HG02571 (cell line): ENCODE measurements at regions not wholly inside any gene's neighbourhood (a gene's known extent, or its start where the extent isn't known, plus 50 kb on each side); places are given as distances from the start of the nearest gene placed in this dataset.
"Not testable (repeated sequence)": the region's sequence is repeated elsewhere in the genome, so short reads cannot be mapped to it uniquely, and the experiment has no call there.

Experiments used
- ATAC-seq: cut with Tn5 transposase; IDR thresholded peaks from one replicate; pipeline ENCODE4 v1.9.1; 2021; ENCODE audit warnings: mild to moderate bottlenecking, moderate library complexity; ENCODE audit not compliant: unreplicated experiment

DNA sequence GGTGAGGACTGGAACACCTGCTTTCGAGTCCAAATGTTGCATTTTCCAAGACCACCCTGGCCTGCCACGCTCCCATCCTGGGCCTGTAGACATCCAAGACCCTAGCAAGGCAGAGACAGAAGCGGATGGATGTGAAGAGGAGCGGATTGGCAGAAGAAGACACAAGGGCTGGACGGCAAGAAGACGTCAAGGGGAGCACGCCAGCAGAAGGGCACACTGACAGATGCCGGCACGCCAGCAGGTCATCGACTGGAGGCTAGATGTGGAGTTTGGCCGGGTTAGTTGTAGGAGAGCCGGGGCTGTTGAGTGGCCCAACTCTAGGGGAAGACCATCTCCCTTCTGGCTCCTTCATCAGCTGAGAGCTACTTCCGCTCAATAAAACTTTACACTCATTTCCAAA, 251.6 kb downstream of the ZWINT start:
- ATAC-seq = no peak

GRCh38 chr10:56104923-56105322, 256.1 kb downstream of the ZWINT start:
- ATAC-seq = no peak

DNA sequence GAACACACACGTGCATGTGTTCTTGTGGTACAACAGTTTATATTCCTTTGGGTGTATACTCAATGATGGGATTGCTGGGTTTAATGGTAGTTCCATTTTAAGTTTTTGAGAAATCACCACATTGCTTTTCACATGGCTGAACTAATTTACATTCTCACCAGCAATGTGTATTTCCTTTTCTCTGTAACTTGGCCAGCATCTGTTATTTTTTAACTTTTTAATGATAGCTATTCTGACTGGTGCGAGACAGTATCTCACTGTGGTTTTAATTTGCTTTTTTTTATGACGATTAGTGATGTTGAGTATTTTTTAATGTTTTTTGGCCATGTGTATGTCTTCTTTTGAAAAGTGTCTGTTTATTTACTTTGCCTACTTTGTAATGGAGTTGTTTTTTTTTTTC, 256.6 kb downstream of the ZWINT start:
- no peak for ATAC-seq

DNA sequence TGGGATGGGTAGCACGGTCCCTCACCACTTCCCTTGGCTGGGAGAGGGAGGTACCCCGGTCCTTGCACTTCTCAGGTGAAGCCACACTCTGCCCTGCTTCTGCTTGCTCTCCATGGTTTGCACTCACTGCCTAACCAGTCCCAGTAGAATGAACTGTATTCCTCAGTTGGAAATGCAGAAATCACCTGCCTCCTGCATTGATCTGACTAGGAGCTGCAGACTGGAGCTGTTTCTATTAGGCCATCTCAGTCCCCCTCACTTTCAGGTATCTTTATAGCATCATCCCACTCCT, 264.9 kb downstream of the ZWINT start:
- ATAC-seq = no peak

GRCh38 chr10:56095506-56096225, 265.4 kb downstream of the ZWINT start:
- no peak for ATAC-seq

GRCh38 chr10:56093645-56094044, 267.4 kb downstream of the ZWINT start:
- not testable (repeated sequence) for ATAC-seq

DNA sequence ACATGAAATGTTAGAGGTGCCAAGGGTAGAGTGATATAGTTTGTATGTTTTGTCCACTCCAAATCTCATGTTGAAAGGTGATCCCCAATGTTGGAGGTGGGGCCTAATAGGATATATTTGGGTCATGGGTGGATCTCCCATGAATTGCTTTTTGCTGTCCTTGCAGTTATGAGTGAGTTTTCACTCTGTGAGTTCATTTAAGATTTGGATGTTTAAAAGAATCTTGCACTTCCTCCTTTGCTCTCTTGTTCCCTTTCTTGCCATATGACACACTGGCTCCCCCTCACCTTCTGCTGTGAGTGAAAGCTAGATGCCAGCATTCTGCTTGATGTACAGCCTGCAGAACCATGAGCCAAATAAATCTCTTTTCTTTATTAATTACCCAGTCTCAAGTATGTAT, 269.2 kb downstream of the ZWINT start:
- no peak for ATAC-seq

DNA sequence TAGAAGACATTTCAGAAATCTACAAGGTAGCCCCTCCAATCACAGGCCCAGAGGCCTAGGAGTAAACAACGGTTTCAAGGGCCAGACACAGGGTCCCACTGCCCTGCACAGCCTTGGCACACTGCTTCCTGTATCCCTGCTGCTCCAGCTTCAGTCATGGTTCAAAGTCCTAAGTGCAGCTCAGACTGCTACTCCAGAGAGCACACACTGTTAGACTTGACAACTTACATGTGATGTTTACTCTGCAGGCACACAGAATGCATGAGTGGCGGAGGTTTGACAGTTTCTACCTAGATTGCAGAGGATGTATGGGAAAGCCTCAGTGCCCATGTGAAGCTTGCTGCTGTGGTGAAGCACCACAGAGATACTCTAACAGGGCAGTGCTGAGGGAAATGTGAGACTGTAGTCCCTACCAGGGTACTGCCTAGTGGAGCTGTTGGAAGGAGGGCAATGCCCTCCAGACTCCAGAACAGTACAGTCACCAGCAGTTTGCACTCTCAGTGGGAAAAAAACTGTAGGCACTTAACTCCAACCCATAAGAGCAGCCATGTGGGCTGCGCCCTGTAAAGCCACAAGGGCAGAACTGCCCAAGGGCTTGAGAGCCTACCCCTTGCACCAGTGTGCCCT, 270.0 kb downstream of the ZWINT start:
- no peak for ATAC-seq

- ATAC-seq = no peak
Observed at GRCh38 chr10:56085406-56086122, 275.5 kb downstream of the ZWINT start.

DNA sequence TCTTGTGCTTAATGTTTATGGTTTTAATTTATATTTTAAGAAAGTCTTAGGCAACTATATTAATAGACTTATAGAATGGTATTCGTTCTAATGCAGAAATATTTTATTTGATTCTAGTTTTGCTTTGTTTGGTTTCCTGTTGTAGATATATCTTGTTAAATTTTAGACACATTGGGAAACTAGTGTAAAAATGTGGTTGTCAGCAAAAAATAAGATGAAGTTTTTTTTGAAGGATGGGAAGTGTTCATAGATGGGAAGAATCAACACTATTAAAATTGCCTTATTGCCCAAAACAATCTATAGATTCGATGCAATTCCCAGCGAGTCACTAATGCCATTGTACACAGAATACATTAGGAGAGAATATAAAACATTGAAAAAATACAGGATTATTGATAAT, 278.9 kb downstream of the ZWINT start:
- no peak for ATAC-seq

GRCh38 chr10:56068473-56069263, 292.4 kb downstream of the ZWINT start:
- no peak for ATAC-seq

GRCh38 chr10:56068040-56068439, 293.0 kb downstream of the ZWINT start:
- no peak for ATAC-seq

- no peak for ATAC-seq
Observed at GRCh38 chr10:56063642-56064041, 297.4 kb downstream of the ZWINT start.

DNA sequence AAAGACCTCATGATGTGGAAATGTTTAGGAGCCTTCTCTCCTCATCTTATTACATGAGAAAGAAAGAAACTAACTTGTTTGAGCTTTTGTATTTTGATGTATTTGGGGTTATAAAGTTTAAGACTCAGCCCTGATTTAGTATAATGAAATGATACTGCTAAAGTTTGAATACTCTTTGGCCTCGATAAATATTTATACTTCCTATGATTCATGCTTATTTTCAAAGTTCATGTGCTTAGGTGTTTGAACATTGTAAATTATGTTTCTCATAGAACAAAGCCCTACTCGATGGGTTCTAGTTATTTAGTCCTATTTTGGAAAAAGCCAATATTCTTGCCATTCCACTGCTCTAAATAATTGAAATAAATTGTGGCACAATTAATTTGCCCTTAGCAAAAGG, 303.2 kb downstream of the ZWINT start:
- no peak for ATAC-seq

DNA sequence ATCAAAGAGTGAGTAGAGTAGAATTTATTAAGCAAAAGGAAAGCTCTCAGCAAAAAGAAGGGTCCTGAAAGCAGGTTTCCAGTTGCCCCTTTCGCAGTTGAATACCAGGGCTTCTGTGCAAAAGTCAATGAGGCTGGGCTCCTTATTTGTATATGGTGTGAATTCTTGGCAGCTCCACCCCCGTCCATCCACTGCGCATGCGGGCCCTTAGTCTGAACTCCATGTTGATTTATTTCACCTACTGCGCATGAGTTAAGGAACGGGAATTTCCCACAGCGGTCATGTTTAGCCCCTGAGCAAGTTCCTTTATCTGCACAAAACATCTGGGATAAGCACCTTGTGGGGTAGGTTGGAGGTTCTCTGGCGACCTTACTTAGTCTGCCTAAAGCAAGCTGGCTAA, 325.6 kb downstream of the ZWINT start:
- no peak for ATAC-seq

DNA sequence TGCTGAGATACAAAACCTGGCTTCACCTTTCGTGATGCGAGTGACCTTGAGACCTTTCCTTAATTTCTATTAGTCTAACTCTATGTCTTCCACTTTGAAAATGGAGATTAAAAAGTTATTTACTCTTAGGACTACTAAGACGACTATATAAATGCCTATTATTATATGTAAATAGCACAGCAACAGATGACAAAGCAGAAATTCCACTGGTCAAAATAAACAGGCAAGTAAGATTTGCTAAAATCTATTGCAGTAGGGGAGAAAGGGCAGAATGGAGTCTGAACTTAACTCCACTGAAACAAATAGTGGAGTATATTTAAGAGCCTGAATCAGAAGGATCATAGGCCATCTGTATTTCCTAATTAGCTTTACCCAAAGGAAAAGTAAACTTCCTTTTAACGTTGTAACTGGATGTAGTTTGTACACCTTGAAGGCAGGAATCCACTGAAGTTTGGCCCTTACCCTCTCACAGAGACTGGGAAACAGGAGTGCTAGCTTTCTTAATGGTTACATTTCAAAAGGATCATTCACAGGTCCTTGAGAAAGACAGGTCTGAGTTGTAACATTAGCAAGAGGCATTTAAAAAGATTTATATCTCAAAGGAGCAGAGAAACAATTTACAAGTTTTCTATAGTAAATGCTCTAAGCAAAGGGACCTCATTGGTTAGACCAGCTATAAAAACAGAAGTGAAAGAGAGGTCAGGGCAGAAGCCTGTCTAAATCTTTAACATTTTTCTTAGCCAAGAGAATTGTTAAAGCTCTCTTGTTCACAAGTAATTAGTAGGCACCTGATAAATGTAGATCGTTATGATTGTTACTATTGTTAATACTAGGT, 332.5 kb downstream of the ZWINT start:
- no peak for ATAC-seq

GRCh38 chr10:56012101-56012500, 349.0 kb downstream of the ZWINT start:
- ATAC-seq = no peak

GRCh38 chr10:56003555-56003954, 357.5 kb downstream of the ZWINT start:
- ATAC-seq = no peak

DNA sequence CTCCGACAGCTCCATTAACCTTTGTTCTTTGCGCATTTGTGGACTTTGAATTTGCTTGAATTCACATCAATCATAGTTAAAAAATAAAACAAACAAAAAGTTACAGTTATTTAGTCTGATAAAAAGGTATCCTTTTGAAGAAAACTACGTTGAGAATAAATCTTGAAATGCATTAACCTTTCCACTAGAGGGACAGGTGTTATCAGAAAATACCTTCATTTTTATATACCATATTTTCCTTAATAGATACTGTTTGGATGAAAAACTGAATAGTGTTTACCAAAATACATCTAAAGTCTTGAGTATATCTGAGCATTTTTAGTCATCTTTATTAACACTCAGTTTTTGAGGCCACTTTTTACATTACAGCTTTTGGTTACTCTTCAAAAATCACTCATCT, 371.9 kb downstream of the ZWINT start:
- ATAC-seq = no peak

DNA sequence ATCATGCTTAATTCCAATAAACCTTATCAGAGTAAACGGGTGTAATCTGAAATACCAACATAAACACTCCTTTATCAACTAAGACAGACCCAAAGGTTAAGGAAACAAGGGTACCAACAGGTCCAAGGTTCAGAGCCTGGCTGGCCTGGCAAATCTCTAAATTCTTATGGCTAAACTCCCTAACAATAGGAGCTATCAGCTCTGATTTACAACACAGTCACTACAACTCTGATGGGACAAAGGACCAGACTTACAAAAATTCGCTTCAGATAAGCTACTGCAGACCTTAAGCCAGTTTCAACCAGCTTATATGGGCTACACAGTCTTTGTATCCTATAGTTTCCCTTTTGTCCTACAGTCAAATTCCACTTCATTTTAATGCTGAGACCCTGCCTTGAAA, 381.9 kb downstream of the ZWINT start:
- ATAC-seq = no peak

DNA sequence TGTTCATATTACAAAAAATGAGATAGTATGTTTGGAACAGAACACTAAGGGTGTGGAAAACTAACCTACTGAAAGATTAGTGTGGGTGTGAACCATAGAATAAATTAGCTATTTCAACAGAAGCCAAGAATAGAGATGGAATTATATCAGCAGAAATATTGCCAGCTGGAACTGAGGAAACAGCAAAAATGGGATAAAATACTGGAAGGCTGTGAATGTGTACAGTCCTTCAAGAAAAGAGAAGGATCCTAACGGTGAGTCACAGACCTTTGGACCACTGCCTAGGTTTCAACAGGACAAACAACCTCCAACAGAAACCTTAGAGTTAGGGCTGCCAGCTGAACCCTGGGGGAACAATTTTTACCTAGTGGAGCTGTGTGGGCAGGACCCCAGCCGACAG, 395.0 kb downstream of the ZWINT start:
- no peak for ATAC-seq
